Chondrocyte (in vitro differentiated cells): ENCODE measurements at regions not wholly inside any gene's neighbourhood (a gene's known extent, or its start where the extent isn't known, plus 50 kb on each side); places are given as distances from the start of the nearest gene placed in this dataset.

Source experiments
- DNase-seq: peaks from one replicate; pipeline ENCODE4 v3.0.0; 2021; ENCODE audit warnings: mixed read lengths, low spot score
- H3K27ac Mint-ChIP-seq: one replicate; pipeline ENCODE4 v1.8.0; 2021; ENCODE audit warnings: mild to moderate bottlenecking, moderate library complexity, mixed read lengths; ENCODE audit not compliant: unreplicated experiment
- H3K27me3 Mint-ChIP-seq: 2 replicates; pipeline ENCODE4 v1.8.0; 2021; ENCODE audit warnings: low read depth, mixed read lengths
- H3K36me3 Mint-ChIP-seq: 2 replicates; pipeline ENCODE4 v1.8.0; 2021; ENCODE audit warnings: low read depth, mixed read lengths
- H3K4me1 Mint-ChIP-seq: 2 replicates; pipeline ENCODE4 v1.8.0; 2021; ENCODE audit warnings: low read depth, mild to moderate bottlenecking, mixed read lengths
- H3K4me3 Mint-ChIP-seq: one replicate; pipeline ENCODE4 v1.8.0; 2021; ENCODE audit warnings: mild to moderate bottlenecking, moderate library complexity, mixed read lengths; ENCODE audit not compliant: unreplicated experiment
- H3K9me3 Mint-ChIP-seq: 2 replicates; pipeline ENCODE4 v1.8.0; 2021; ENCODE audit warnings: low read depth, mixed read lengths
- CTCF ChIP-seq: fragments of 200-600 bp; sonication (generic); IDR thresholded peaks from 2 replicates; pipeline ENCODE4 v1.5.0; 2021; ENCODE audit warnings: antibody characterized with exemption, mild to moderate bottlenecking, moderate library complexity

DNA sequence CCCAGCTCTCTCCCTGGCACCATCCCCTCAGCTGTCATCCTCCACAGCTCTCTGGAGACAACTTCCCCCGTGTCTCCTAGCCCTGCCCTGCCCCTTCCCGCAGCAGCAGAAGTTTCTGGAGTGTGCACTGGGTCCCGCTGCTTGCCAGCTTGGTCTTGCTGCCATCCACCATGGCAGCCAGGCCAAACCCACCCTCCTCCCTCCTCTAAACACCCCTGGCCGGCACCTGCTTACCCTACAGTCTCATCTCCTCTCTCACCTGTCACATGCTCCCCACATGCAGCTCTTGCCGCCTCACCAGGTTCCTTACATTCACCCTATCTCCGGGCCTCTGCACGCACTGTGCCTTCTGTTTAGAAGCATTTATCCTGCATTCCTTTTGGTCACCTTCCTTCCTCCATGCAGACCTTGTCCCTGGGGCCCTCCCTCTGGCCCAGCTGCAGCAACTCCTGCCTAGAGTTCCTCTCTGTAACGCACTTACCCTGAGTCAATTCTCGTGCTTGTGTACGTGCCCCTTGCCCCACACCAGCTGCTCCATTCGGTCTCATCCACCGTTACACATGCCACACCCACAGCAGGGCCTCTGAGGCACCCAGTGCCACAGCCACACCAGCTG is 93.9 kb upstream of the RET start:
- no peak for DNase-seq
- Mint-ChIP-seq H3K4me3 (no peak overlapping the region), H3K9me3 (no peaks in the 10 kb centered on the region), H3K27ac (no peak overlapping the region), H3K27me3 (no peaks in the 10 kb centered on the region), H3K4me1 (no peaks in the 10 kb centered on the region), H3K36me3 (no peaks in the 10 kb centered on the region)
- TF ChIP-seq CTCF = no peak

- Mint-ChIP-seq H3K27ac (no peak overlapping the region), H3K36me3 (no peaks in the 10 kb centered on the region), H3K4me3 (no peak overlapping the region), H3K9me3 (no peaks in the 10 kb centered on the region), H3K4me1 (no peaks in the 10 kb centered on the region), H3K27me3 (no peaks in the 10 kb centered on the region)
- DNase-seq = no peak
- TF ChIP-seq CTCF = no peak
These were observed 93.3 kb upstream of the RET start for GRCh38 chr10:42983591-42983990.

DNA sequence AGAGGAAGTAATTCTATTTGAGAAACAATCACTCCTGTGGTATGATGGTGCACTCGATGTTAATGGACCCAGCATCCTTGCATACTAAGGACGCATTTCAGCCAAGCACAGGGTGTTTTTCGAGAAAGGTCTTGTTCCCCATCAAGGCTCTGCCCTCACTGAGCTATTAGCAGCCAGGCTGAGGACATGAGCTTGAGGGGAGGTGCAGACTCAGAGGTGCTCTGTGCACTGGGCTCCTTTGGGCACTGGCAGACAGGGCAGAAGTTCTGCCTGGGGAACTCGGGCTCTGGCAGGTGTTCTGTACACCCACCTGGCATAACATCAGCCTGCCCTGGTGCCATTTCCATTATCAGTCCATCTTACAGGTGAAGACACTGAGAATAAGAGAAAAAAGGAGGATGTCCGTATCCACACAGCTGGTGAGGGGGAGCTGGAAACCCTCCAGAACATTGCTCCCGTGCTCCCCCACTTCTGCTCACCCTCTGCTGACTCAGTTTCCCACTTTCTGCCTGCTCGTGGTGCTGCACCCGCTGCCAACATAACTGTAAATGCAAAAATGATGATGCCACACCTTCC is 92.7 kb upstream of the RET start:
- Mint-ChIP-seq H3K4me3 (no peak overlapping the region), H3K36me3 (no peaks in the 10 kb centered on the region), H3K27me3 (no peaks in the 10 kb centered on the region), H3K9me3 (no peaks in the 10 kb centered on the region), H3K4me1 (no peaks in the 10 kb centered on the region), H3K27ac (no peak overlapping the region)
- no peak for DNase-seq
- no peak for TF ChIP-seq CTCF

DNA sequence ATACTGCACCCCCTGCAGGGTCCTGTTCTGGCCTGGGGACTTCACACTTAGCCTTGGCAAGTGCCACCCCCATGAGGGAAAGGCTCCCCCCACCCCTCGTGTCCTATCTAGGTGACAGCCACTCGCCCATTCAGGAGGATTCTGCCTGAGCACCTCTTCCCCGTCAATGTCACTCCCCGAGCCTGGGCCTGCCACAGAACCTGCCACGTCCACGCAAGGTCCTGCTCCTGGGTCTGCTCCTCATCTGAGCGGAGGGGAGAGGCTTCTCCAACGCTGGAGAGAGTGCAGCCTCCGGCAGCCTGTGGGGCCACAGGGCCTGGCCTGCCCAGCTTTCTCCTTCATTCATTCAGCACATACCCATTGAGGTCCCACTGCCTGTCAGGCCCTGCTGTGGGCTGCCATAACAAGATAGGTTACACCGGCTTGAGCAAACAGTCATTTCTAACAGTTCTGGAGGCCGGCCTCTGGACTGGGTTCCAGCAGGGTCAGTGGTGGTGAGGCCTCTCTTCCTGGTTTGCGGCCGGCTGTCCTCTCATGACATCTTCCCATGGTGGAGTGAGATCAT is 92.0 kb upstream of the RET start:
- TF ChIP-seq CTCF = no peak
- Mint-ChIP-seq H3K9me3 (no peaks in the 10 kb centered on the region), H3K4me3 (no peak overlapping the region), H3K4me1 (no peaks in the 10 kb centered on the region), H3K36me3 (no peaks in the 10 kb centered on the region), H3K27me3 (no peaks in the 10 kb centered on the region), H3K27ac (no peak overlapping the region)
- DNase-seq = no peak

GRCh38 chr10:42985436-42986316 is 91.2 kb upstream of the RET start:
- TF ChIP-seq CTCF = no peak
- no peaks in the 10 kb centered on the region for H3K9me3 Mint-ChIP-seq
- no peak for DNase-seq
- no peak overlapping the region for H3K4me3 Mint-ChIP-seq
- H3K27ac Mint-ChIP-seq = no peak overlapping the region
- H3K27me3 Mint-ChIP-seq = no peaks in the 10 kb centered on the region
- H3K4me1 Mint-ChIP-seq = no peaks in the 10 kb centered on the region
- H3K36me3 Mint-ChIP-seq = no peaks in the 10 kb centered on the region
